ENCODE measurements at regions not wholly inside any gene's neighbourhood (a gene's known extent, or its start where the extent isn't known, plus 50 kb on each side); places are given as distances from the start of the nearest gene placed in this dataset.
"Not testable (repeated sequence)": the region's sequence is repeated elsewhere in the genome, so short reads cannot be mapped to it uniquely, and the experiment has no call there.

- TF ChIP-seq EGR1 (IDR thresholded peaks at IDR 0.05; ENCODE audit: low read depth); YY1 (IDR thresholded peaks at IDR 0.05; ENCODE audit: extremely low read depth, insufficient replicate concordance, low read depth, low read length); EZH2 (IDR thresholded peaks at IDR 0.05); MAX (IDR thresholded peaks at IDR 0.05); ATF3 (IDR thresholded peaks at IDR 0.05): not testable (repeated sequence)
Observed at GRCh38 chr2:87285139-87285538, 263.5 kb upstream of the PLGLB1 start.
